ENCODE measurements at regions not wholly inside any gene's neighbourhood (a gene's known extent, or its start where the extent isn't known, plus 50 kb on each side); places are given as distances from the start of the nearest gene placed in this dataset.

GRCh38 chr7:18140943-18141342, 113.3 kb upstream of the PRPS1L1 start:
- in situ Hi-C loops (cut with HindIII; ENCODE audit: low pct_unique_long_range_greater_than_20kb, low sequenced_read_pairs): no loop called here

DNA sequence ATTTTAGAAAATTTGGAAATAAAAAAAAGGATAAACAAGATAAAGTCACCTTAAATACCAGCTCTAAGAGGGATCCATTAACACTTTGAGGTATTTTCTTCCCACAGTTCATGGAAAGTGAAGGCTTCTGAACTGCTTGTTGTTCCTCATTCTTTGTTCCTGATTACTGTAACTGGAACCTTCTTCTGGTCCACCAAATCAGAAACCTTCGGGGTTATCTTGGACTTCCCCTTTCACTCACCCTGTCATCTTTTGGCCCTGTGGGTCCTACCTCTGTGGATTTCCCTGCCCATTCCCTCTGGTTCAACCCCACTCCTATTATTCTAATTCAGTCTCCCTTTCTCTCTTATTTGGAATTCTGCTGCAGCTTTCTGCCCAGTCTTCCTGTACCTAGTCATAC, 116.5 kb upstream of the PRPS1L1 start:
- in situ Hi-C loops (cut with HindIII; ENCODE audit: low pct_unique_long_range_greater_than_20kb, low sequenced_read_pairs): no loop called here
- DNase-seq (ENCODE audit: low read depth): no peak

More at GRCh38 chr7:18140943-18141342, 113.3 kb upstream of the PRPS1L1 start:
- no peak for DNase-seq (ENCODE audit: low read depth)

GRCh38 chr7:18145160-18145559, 117.5 kb upstream of the PRPS1L1 start:
- in situ Hi-C loops (cut with HindIII; ENCODE audit: low pct_unique_long_range_greater_than_20kb, low sequenced_read_pairs): no loop called here
- DNase-seq (ENCODE audit: low read depth): no peak

DNA sequence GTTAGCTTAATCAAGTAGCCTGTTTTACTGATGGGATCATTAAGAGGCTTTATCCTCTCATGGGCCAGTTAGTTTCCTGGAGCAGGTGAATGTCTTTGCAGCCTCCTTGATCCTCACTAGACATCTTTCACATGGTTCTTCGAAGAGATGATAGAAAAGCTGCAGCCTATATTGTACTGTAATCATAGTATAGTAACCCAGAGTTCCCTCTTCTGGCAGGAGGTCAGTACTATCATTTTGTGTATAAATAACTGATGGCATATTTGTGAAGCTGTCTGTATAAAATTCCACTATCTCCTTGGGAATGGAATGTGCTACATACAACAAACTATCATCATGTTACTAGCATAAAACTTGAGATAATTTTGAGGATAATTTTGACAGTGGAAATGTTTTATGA, 123.8 kb upstream of the PRPS1L1 start:
- in situ Hi-C loops (cut with HindIII; ENCODE audit: low pct_unique_long_range_greater_than_20kb, low sequenced_read_pairs): no loop called here
- DNase-seq (ENCODE audit: low read depth): no peak

- peak; percentile 4 for DNase-seq (ENCODE audit: low read depth)
- in situ Hi-C loops (cut with HindIII; ENCODE audit: low pct_unique_long_range_greater_than_20kb, low sequenced_read_pairs): no loop called here
These were observed 125.6 kb upstream of the PRPS1L1 start for GRCh38 chr7:18153183-18153748.

DNA sequence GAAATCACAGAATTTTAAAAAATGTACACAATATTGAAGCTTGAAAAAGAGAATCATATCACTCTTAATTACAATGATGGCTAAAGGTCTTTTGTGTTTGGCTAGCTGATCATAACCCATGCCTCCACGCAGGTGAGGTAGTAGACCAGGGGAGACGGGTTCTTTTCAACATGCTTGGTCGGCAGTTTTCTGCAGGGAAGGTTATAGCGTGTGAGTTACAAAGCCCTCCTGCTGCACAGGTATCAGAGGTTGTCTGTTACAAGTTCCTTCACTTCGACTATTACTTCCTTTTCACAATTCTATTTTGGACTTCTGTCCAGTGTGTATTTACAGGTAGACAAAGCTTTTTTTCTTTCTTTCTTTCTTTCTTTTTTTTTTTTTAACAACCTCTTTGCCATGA, 127.1 kb upstream of the PRPS1L1 start:
- in situ Hi-C loops (cut with HindIII; ENCODE audit: low pct_unique_long_range_greater_than_20kb, low sequenced_read_pairs): no loop called here
- DNase-seq (ENCODE audit: low read depth): no peak

- DNase-seq (ENCODE audit: low read depth): no peak
- in situ Hi-C loops (cut with HindIII; ENCODE audit: low pct_unique_long_range_greater_than_20kb, low sequenced_read_pairs): no loop called here
These were observed 129.6 kb upstream of the PRPS1L1 start for GRCh38 chr7:18157233-18157632.

DNA sequence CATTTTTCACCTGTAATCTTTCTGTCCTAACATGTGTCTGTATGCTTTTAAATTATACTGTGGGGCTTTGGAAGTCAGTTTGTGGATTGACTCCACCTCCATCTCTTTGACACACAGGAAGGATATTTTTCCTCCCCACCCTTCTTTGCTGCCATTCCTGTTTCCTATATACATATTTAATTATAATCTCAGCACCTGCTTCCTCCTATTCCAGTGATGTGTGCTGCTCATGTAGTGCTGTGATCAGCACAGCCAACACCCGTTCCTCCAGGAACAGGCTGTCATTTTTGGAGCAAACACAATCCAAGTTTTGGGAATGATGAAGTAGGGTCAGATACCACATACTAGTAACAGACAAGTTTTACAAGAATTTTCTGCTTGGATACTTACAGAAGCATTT, 135.0 kb upstream of the PRPS1L1 start:
- in situ Hi-C loops (cut with HindIII; ENCODE audit: low pct_unique_long_range_greater_than_20kb, low sequenced_read_pairs): no loop called here
- DNase-seq (ENCODE audit: low read depth): no peak

DNA sequence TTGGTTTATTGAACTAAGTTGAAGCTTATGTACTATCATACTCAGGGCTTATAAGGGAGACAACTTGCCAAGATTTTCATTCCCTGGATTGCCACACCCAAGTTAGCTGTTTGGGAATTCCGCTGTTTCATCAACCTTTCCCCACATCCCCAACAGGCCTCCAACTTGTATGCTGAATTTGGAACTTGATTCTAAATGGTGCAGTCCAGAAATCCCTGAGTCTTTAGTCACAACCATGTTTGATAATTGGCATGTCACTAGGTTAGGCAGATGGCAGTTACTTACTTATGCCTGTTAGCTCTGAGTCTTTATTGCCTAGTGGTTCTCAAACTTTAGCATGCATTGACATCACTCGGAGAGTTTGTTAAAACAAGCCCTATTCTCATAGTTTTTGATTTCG, 135.4 kb upstream of the PRPS1L1 start:
- no peak for DNase-seq (ENCODE audit: low read depth)
- in situ Hi-C loops (cut with HindIII; ENCODE audit: low pct_unique_long_range_greater_than_20kb, low sequenced_read_pairs): no loop called here

- in situ Hi-C loops (cut with HindIII; ENCODE audit: low pct_unique_long_range_greater_than_20kb, low sequenced_read_pairs): no loop called here
- no peak for DNase-seq (ENCODE audit: low read depth)
These were observed 137.5 kb upstream of the PRPS1L1 start for GRCh38 chr7:18165166-18165565.

GRCh38 chr7:18166002-18166401, 138.4 kb upstream of the PRPS1L1 start:
- no peak for DNase-seq (ENCODE audit: low read depth)
- in situ Hi-C loops (cut with HindIII; ENCODE audit: low pct_unique_long_range_greater_than_20kb, low sequenced_read_pairs): no loop called here

DNA sequence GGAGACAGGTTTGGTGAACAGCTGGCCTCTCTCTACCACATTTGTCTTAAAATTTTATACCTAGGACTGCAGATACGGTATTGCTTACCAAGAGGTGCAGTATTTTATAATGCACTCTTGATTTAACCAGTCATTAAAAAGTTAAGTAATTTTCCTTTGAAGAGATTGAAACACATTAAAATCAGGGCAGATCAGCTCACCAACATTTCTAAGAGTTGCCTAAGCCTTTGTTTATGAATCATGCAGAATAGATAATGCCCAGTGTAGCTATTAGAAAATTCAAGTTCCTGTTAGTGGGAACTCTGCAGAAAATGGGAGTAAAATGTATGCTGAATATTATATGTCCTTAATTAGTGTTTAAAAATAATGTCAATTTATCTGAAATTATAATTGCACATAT, 140.2 kb upstream of the PRPS1L1 start:
- no peak for DNase-seq (ENCODE audit: low read depth)
- in situ Hi-C loops (cut with HindIII; ENCODE audit: low pct_unique_long_range_greater_than_20kb, low sequenced_read_pairs): no loop called here

- no peak for DNase-seq (ENCODE audit: low read depth)
- in situ Hi-C loops (cut with HindIII; ENCODE audit: low pct_unique_long_range_greater_than_20kb, low sequenced_read_pairs): no loop called here
These were observed 147.3 kb upstream of the PRPS1L1 start for GRCh38 chr7:18174996-18175395.

- peak; percentile 14 for DNase-seq (ENCODE audit: low read depth)
- in situ Hi-C loops (cut with HindIII; ENCODE audit: low pct_unique_long_range_greater_than_20kb, low sequenced_read_pairs): no loop called here
These were observed 148.3 kb upstream of the PRPS1L1 start for GRCh38 chr7:18175801-18176450.

GRCh38 chr7:18177129-18177814, 149.6 kb upstream of the PRPS1L1 start:
- in situ Hi-C loops (cut with HindIII; ENCODE audit: low pct_unique_long_range_greater_than_20kb, low sequenced_read_pairs): no loop called here
- DNase-seq (ENCODE audit: low read depth): no peak

DNA sequence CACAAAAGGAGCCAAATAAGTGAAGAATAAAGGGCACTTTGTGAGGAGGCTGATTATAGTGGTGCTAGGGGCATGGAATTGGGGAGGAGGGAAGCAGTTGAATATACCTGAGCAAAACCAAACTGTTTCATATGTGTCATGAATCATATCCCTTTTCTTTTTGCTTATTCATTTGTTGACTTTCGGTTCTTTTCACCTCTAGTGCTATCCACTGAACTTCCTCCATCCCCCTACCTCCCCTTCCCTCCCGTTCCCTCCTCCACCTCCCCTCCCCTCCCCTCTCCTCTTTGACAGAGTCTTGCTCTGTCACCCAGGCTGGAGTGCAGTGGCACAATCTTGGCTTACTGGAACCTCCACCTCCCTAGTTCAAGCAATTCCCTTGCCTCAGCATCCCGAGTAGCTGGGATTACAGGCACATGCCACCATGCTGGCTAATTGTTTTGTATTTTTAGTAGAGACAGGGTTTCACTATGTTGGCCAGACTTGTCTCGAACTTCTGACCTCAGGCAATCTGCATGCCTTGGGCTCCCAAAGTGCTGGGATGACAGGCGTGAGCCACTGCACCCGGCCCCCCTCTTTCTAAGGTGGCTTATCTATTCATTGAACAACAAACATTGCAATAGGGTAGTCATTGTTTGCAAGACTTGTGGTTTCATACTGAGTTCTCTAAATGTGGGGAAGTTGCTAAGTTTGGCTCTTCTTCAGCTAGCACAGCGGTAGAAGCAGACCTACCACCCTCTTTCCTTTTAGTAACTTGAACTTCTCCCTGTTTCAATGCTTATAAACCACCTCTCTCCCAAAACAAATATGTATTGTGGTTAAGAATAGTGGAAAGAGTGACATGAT, 150.4 kb upstream of the PRPS1L1 start:
- in situ Hi-C loops (cut with HindIII; ENCODE audit: low pct_unique_long_range_greater_than_20kb, low sequenced_read_pairs): no loop called here
- DNase-seq (ENCODE audit: low read depth): no peak

DNA sequence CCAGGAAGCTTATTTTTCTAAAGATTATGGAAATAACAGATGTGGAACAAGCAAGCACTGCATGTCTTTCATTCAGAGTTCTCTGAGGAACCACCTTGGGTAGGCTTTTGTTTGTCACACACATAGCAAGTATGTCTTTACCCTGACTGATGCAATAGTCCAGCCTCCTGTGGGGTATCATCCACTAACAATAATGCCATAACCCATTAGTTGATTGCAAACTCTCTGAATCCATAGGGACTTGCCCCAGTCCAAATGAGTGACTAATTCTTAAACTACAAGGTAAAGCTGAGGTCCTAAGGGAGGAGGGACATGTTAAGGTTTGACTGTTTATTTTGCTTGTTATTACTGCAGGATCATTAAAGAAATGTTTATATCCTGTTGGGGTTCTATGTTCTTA, 151.4 kb upstream of the PRPS1L1 start:
- in situ Hi-C loops (cut with HindIII; ENCODE audit: low pct_unique_long_range_greater_than_20kb, low sequenced_read_pairs): no loop called here
- no peak for DNase-seq (ENCODE audit: low read depth)

GRCh38 chr7:18180685-18181084, 153.0 kb upstream of the PRPS1L1 start:
- DNase-seq (ENCODE audit: low read depth): no peak
- in situ Hi-C loops (cut with HindIII; ENCODE audit: low pct_unique_long_range_greater_than_20kb, low sequenced_read_pairs): no loop called here

DNA sequence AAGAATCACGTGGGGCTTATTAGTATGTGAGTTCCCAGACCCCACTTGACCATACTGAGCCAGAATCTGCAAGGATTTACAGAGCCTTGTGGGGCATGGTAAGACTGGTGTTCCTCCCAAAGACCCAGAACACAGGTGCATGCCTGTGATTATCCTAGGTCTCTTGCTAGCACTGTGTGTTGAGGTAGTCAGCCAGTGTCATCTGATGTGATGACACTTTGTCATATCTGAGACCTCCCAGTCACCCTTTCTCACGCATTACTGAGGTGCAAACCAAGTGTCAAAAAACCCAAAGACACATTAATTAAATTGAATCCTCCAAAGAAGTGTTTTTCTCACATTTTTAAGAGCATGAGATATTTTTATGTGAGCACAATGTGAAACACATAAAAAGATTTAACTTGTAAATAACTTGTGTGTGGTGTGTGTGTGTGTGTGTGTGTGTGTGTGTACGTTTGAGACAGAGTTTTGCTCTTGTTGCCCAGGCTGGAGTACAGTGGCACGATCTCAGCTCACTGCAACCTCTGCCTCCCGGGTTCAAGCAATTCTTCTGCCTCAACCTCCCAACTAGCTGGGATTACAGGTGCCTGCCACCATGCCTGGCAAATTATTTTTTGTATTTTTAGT, 162.0 kb upstream of the PRPS1L1 start:
- in situ Hi-C loops (cut with HindIII; ENCODE audit: low pct_unique_long_range_greater_than_20kb, low sequenced_read_pairs): no loop called here
- no peak for DNase-seq (ENCODE audit: low read depth)
